ENCODE measurements at regions not wholly inside any gene's neighbourhood (a gene's known extent, or its start where the extent isn't known, plus 50 kb on each side); places are given as distances from the start of the nearest gene placed in this dataset.

GRCh38 chr14:87067591-87067990 lies 925.4 kb downstream of the GALC start:
- Histone ChIP-seq H3F3A (ENCODE audit: insufficient read depth, low read length, poor library complexity, severe bottlenecking) (no peaks in the 10 kb centered on the region), H4K20me1 (ENCODE audit: insufficient read depth) (no peaks in the 10 kb centered on the region), H3K79me2 (replicated peaks; ENCODE audit: insufficient read depth, low read length) (no peaks in the 10 kb centered on the region), H3K4me3 (ENCODE audit: low read length) (no peak overlapping the region), H3K4me2 (ENCODE audit: low read length) (no peak overlapping the region), H3K9me2 (ENCODE audit: insufficient read depth, low read length) (no peaks in the 10 kb centered on the region), H3K9ac (ENCODE audit: low read length) (no peak overlapping the region), H3K27me3 (ENCODE audit: insufficient read depth, low read depth, low read length) (no peaks in the 10 kb centered on the region), H2AFZ (ENCODE audit: low read depth, low read length) (no peak overlapping the region), H3K9me3 (ENCODE audit: low read length) (no peaks in the 10 kb centered on the region), H3K36me3 (ENCODE audit: insufficient read depth, low read length) (no peaks in the 10 kb centered on the region), H3K27ac (ENCODE audit: low read length) (no peak overlapping the region)
- TF ChIP-seq, protein P1, sequence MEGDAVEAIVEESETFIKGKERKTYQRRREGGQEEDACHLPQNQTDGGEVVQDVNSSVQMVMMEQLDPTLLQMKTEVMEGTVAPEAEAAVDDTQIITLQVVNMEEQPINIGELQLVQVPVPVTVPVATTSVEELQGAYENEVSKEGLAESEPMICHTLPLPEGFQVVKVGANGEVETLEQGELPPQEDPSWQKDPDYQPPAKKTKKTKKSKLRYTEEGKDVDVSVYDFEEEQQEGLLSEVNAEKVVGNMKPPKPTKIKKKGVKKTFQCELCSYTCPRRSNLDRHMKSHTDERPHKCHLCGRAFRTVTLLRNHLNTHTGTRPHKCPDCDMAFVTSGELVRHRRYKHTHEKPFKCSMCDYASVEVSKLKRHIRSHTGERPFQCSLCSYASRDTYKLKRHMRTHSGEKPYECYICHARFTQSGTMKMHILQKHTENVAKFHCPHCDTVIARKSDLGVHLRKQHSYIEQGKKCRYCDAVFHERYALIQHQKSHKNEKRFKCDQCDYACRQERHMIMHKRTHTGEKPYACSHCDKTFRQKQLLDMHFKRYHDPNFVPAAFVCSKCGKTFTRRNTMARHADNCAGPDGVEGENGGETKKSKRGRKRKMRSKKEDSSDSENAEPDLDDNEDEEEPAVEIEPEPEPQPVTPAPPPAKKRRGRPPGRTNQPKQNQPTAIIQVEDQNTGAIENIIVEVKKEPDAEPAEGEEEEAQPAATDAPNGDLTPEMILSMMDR (IDR thresholded peaks at IDR 0.05; ENCODE audit: poor library complexity, severe bottlenecking), result no peak
- TF ChIP-seq EP300 (conservative IDR thresholded peaks at IDR 0.05; ENCODE audit: poor library complexity, severe bottlenecking) (no peak), EZH2 (IDR thresholded peaks at IDR 0.05; ENCODE audit: borderline replicate concordance, insufficient read depth, low read length, poor library complexity, severe bottlenecking) (no peak), POLR2AphosphoS5 (IDR thresholded peaks at IDR 0.05) (no peak), RAD21 (conservative IDR thresholded peaks at IDR 0.05) (no peak), SMC3 (conservative IDR thresholded peaks at IDR 0.05; ENCODE audit: poor library complexity) (no peak), MXI1 (conservative IDR thresholded peaks at IDR 0.05; ENCODE audit: poor library complexity, severe bottlenecking) (no peak), TAF1 (IDR thresholded peaks at IDR 0.05; ENCODE audit: low read depth) (no peak)
- TF ChIP-seq, protein P2, sequence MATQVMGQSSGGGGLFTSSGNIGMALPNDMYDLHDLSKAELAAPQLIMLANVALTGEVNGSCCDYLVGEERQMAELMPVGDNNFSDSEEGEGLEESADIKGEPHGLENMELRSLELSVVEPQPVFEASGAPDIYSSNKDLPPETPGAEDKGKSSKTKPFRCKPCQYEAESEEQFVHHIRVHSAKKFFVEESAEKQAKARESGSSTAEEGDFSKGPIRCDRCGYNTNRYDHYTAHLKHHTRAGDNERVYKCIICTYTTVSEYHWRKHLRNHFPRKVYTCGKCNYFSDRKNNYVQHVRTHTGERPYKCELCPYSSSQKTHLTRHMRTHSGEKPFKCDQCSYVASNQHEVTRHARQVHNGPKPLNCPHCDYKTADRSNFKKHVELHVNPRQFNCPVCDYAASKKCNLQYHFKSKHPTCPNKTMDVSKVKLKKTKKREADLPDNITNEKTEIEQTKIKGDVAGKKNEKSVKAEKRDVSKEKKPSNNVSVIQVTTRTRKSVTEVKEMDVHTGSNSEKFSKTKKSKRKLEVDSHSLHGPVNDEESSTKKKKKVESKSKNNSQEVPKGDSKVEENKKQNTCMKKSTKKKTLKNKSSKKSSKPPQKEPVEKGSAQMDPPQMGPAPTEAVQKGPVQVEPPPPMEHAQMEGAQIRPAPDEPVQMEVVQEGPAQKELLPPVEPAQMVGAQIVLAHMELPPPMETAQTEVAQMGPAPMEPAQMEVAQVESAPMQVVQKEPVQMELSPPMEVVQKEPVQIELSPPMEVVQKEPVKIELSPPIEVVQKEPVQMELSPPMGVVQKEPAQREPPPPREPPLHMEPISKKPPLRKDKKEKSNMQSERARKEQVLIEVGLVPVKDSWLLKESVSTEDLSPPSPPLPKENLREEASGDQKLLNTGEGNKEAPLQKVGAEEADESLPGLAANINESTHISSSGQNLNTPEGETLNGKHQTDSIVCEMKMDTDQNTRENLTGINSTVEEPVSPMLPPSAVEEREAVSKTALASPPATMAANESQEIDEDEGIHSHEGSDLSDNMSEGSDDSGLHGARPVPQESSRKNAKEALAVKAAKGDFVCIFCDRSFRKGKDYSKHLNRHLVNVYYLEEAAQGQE (IDR thresholded peaks at IDR 0.05; ENCODE audit: borderline replicate concordance), result no peak

GRCh38 chr14:87067061-87067460 lies 925.9 kb downstream of the GALC start:
- Histone ChIP-seq H3K4me3 (ENCODE audit: low read length) (no peak overlapping the region), H3K4me2 (ENCODE audit: low read length) (no peak overlapping the region), H3K79me2 (replicated peaks; ENCODE audit: insufficient read depth, low read length) (no peaks in the 10 kb centered on the region), H3K9me3 (ENCODE audit: low read length) (no peaks in the 10 kb centered on the region), H3K9ac (ENCODE audit: low read length) (no peak overlapping the region), H3K27me3 (ENCODE audit: insufficient read depth, low read depth, low read length) (no peaks in the 10 kb centered on the region), H3F3A (ENCODE audit: insufficient read depth, low read length, poor library complexity, severe bottlenecking) (no peaks in the 10 kb centered on the region), H4K20me1 (ENCODE audit: insufficient read depth) (no peaks in the 10 kb centered on the region), H3K36me3 (ENCODE audit: insufficient read depth, low read length) (no peaks in the 10 kb centered on the region), H3K9me2 (ENCODE audit: insufficient read depth, low read length) (no peaks in the 10 kb centered on the region), H2AFZ (ENCODE audit: low read depth, low read length) (no peak overlapping the region), H3K27ac (ENCODE audit: low read length) (no peak overlapping the region)
- TF ChIP-seq SMC3 (conservative IDR thresholded peaks at IDR 0.05; ENCODE audit: poor library complexity) (no peak), EZH2 (IDR thresholded peaks at IDR 0.05; ENCODE audit: borderline replicate concordance, insufficient read depth, low read length, poor library complexity, severe bottlenecking) (no peak), TAF1 (IDR thresholded peaks at IDR 0.05; ENCODE audit: low read depth) (no peak), EP300 (conservative IDR thresholded peaks at IDR 0.05; ENCODE audit: poor library complexity, severe bottlenecking) (no peak), POLR2AphosphoS5 (IDR thresholded peaks at IDR 0.05) (no peak), MXI1 (conservative IDR thresholded peaks at IDR 0.05; ENCODE audit: poor library complexity, severe bottlenecking) (no peak), RAD21 (conservative IDR thresholded peaks at IDR 0.05) (no peak)
- TF ChIP-seq, protein P1 (IDR thresholded peaks at IDR 0.05; ENCODE audit: poor library complexity, severe bottlenecking), result no peak
- TF ChIP-seq, protein P2 (IDR thresholded peaks at IDR 0.05; ENCODE audit: borderline replicate concordance), result no peak
